Middle frontal gyrus (tissue), 1 donor: ENCODE measurements at regions not wholly inside any gene's neighbourhood (a gene's known extent, or its start where the extent isn't known, plus 50 kb on each side); places are given as distances from the start of the nearest gene placed in this dataset.
"Not testable (repeated sequence)": the region's sequence is repeated elsewhere in the genome, so short reads cannot be mapped to it uniquely, and the experiment has no call there.

Source experiments
- DNase-seq: peaks from one replicate; pipeline ENCODE4 v3.0.0-alpha.2; 2015; ENCODE audit warnings: low spot score; ENCODE audit errors: extremely low spot score

GRCh38 chr15:96181873-96182301 is 148.6 kb upstream of the NR2F2 start:
- no peak for DNase-seq

- DNase-seq = no peak
Measured at GRCh38 chr15:96182736-96183513, 147.6 kb upstream of the NR2F2 start.

GRCh38 chr15:96183514-96183850 is 147.0 kb upstream of the NR2F2 start:
- no peak for DNase-seq

GRCh38 chr15:96183867-96184266 is 146.6 kb upstream of the NR2F2 start:
- DNase-seq = no peak

GRCh38 chr15:96184297-96184696 is 146.2 kb upstream of the NR2F2 start:
- DNase-seq = no peak

GRCh38 chr15:96186105-96186504 is 144.4 kb upstream of the NR2F2 start:
- no peak for DNase-seq

GRCh38 chr15:96187341-96188305 is 142.9 kb upstream of the NR2F2 start:
- DNase-seq = no peak

- DNase-seq = no peak
Measured at GRCh38 chr15:96197721-96198120, 132.8 kb upstream of the NR2F2 start.

- DNase-seq = no peak
Measured at GRCh38 chr15:96199111-96199510, 131.4 kb upstream of the NR2F2 start.

- DNase-seq = no peak
Measured at GRCh38 chr15:96200357-96200967, 130.0 kb upstream of the NR2F2 start.

- DNase-seq = no peak
Measured at GRCh38 chr15:96201696-96202095, 128.8 kb upstream of the NR2F2 start.

- DNase-seq = not testable (repeated sequence)
Measured at GRCh38 chr15:96205588-96205987, 124.9 kb upstream of the NR2F2 start.

GRCh38 chr15:96207377-96208006 is 123.0 kb upstream of the NR2F2 start:
- DNase-seq = no peak

- no peak for DNase-seq
Measured at GRCh38 chr15:96209285-96209735, 121.2 kb upstream of the NR2F2 start.

- no peak for DNase-seq
Measured at GRCh38 chr15:96213045-96213444, 117.5 kb upstream of the NR2F2 start.

- DNase-seq = no peak
Measured at GRCh38 chr15:96213896-96214295, 116.6 kb upstream of the NR2F2 start.

GRCh38 chr15:96216481-96216880 is 114.0 kb upstream of the NR2F2 start:
- not testable (repeated sequence) for DNase-seq

- DNase-seq = no peak
Measured at GRCh38 chr15:96217983-96218382, 112.5 kb upstream of the NR2F2 start.

GRCh38 chr15:96218623-96219455 is 111.7 kb upstream of the NR2F2 start:
- DNase-seq = no peak

- no peak for DNase-seq
Measured at GRCh38 chr15:96219681-96220080, 110.8 kb upstream of the NR2F2 start.
